ENCODE measurements at regions not wholly inside any gene's neighbourhood (a gene's known extent, or its start where the extent isn't known, plus 50 kb on each side); places are given as distances from the start of the nearest gene placed in this dataset.

DNA sequence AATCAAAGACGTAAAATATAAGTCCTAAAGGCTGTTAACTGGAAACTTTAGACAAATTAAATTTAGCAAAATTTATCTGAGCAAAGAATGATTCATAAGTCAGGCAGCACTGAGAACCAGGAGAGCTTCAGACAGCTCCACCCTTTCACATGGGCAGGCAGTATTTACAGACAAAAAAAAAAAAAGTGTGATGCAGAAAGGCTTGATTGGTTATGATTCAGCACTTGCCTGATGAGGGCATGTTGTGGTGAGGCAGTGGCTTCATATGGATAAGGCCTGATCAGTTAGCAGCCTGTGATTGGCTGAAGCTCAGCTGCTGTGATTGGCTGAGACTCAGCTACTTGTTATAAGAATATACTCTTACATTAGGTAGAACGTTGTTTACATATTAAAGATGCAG lies 495.4 kb upstream of the POM121L12 start:
- no peak overlapping the region for H3K4me3 ChIP-seq (ENCODE audit: low read depth, low read length)
- TF ChIP-seq, protein P1, sequence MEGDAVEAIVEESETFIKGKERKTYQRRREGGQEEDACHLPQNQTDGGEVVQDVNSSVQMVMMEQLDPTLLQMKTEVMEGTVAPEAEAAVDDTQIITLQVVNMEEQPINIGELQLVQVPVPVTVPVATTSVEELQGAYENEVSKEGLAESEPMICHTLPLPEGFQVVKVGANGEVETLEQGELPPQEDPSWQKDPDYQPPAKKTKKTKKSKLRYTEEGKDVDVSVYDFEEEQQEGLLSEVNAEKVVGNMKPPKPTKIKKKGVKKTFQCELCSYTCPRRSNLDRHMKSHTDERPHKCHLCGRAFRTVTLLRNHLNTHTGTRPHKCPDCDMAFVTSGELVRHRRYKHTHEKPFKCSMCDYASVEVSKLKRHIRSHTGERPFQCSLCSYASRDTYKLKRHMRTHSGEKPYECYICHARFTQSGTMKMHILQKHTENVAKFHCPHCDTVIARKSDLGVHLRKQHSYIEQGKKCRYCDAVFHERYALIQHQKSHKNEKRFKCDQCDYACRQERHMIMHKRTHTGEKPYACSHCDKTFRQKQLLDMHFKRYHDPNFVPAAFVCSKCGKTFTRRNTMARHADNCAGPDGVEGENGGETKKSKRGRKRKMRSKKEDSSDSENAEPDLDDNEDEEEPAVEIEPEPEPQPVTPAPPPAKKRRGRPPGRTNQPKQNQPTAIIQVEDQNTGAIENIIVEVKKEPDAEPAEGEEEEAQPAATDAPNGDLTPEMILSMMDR (IDR thresholded peaks at IDR 0.05; ENCODE audit: low read depth, low read length) = no peak

DNA sequence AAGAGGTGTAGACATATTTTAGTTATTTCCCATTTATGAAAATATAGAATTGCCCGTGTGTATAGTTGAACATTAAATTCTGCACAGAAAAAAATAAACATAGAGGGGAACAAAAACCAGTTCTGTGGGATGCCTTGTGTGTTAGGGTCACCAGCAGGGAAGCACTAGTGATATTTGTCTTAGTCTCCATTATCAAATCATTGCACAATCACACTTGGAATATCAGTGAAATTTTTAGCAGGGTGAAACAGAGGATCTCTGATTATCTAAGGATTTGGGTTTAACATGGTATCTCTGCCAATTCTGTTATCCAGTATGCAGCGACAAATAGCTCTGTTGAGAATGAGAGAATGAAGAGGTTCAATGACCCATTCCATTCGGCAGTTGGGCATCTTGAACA lies 496.0 kb upstream of the POM121L12 start:
- H3K4me3 ChIP-seq (ENCODE audit: low read depth, low read length) = no peak overlapping the region
- TF ChIP-seq, protein P1 (IDR thresholded peaks at IDR 0.05; ENCODE audit: low read depth, low read length) = no peak

DNA sequence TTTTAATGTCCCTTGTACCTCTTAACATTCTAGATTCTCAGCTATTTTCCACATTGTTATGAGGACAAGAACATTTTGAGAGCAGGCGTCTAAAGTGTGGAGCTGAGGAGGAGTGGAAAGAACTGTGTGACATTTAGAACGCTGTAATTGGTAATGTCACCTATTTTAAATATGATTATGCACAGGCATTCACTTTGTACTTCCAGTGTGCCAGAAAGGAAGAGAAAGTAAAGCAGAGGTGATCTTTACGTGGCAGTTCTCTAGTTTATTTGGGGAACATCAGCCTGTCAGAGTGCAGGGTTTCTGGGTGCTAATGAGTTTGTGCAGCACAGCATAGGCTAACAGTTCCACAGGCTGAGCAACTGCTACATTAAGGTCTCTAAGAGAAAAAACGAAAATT lies 498.4 kb upstream of the POM121L12 start:
- TF ChIP-seq, protein P1 (IDR thresholded peaks at IDR 0.05; ENCODE audit: low read depth, low read length) = no peak

DNA sequence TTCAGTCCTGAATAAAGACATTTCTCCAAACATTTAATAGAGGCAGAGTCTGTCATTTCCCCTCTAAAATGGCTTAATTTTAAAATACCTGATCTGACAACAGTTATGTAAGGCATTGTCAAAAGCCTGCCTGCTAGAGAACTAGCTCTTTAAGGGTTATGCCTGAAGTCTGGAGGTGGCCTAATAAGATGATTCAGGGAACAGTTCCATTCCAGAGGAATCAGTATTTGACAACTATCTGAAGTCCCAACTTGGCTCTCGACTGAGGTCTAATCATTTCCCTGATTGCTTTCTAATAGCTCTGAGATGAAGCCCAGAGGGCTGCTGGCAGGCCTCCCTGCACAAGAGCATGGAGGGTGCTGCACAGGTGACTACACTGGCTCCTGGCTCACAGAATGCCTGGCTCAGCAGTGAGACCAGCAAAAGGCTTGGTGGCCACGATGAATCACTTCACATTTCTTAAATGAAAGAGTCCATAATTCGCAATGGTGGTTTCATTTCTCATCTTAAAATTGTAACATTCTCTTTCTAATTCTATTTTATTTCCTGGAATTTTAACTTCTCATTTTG lies 509.6 kb upstream of the POM121L12 start:
- H3K4me3 ChIP-seq (ENCODE audit: low read depth, low read length) = no peak overlapping the region
- TF ChIP-seq, protein P1 (IDR thresholded peaks at IDR 0.05; ENCODE audit: low read depth, low read length) = no peak

More for the DNA sequence above, 498.4 kb upstream of the POM121L12 start:
- H3K4me3 ChIP-seq (ENCODE audit: low read depth, low read length) = no peak overlapping the region

DNA sequence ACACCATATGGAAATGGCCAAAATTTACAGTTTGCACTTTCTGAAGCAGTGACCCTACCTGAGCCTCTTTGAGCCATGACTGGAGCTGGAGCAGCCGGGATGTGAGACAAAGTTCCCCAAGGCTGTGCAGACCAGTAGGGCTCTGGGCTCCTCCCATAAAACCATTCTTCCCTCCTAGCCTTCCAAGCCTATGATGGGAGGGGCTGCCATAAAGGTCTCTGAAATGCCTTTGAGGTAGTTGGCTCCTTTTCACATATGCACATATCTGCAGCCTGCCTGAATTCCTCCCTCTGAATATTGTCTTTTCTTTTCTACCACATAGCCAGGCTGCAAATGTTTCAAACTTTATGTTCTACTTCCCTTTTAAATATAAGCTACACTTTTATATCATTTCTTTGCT lies 516.6 kb upstream of the POM121L12 start:
- no peak overlapping the region for H3K4me3 ChIP-seq (ENCODE audit: low read depth, low read length)
- TF ChIP-seq, protein P1 (IDR thresholded peaks at IDR 0.05; ENCODE audit: low read depth, low read length) = no peak

DNA sequence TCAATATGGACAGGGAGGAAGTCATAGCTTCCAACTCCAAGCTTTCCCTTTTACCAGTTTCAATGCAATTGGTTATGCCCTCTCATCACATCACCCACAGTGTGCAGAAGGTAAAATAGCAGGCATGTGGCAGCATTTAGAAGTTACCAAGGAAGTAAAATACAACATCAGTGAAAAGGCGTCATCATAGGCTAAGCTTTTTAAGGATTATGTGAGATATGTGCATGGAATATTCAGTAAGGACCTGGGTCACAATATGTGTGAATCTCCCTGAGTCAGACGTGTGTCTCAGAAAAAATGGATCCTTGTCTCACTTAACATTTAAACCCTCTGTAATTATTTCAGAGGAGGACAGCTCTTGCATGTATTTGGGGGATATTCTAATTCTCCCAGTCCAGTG lies 522.8 kb upstream of the POM121L12 start:
- TF ChIP-seq, protein P1 (IDR thresholded peaks at IDR 0.05; ENCODE audit: low read depth, low read length) = no peak
- H3K4me3 ChIP-seq (ENCODE audit: low read depth, low read length) = no peak overlapping the region

DNA sequence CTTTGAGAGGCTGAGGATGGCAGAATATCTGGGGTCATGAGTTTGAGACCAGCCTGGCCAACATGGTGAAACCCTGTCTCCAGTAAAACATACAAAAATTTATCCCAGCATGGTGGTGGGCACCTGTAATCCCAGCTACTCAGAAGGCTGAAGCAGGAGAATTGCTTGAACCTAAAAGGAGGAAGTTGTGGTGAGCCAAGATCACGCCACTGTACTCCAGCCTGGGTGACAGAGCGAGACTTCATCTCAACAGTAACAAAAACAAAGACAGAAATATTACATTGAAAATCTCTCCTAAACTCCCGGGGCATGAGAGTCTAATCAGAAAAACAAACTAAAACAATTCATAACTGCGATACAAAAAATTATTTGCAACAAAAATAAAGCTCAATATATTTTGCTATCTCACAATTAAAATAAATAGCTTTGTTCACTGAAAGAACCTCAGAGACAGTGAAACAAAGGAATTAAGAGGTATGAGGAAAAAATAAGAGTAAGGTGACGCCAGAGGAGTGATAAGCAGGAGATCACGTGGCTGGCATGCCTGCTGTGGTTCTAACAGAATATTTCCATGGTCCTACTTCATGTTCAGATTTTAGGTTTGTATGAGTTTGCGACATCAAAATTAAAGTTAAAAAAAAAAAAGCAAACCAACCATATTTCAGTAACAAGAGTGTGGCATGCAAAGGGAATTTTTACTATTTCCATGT lies 527.7 kb upstream of the POM121L12 start:
- H3K4me3 ChIP-seq (ENCODE audit: low read depth, low read length) = no peak overlapping the region
- TF ChIP-seq, protein P1 (IDR thresholded peaks at IDR 0.05; ENCODE audit: low read depth, low read length) = no peak
